ENCODE measurements at regions not wholly inside any gene's neighbourhood (a gene's known extent, or its start where the extent isn't known, plus 50 kb on each side); places are given as distances from the start of the nearest gene placed in this dataset.

DNA sequence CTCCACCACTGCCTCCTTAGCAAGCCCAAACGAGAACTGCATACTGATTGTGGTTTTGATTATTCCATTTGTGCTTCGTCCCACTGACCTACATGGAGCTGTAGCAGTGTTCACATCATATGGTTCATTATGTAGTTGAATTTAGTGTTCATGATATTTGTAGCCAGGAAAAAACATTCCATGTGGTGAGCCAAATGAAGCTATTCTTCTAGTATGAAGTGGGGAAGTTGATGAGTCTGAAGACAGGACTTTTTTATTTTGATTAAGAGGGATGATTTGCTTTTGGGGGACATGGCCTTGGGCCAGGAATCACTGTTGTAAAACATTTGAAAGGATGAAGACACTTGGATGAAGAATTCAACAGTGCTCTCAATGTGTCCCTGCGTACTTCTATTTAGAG lies 192.9 kb upstream of the SLC27A6 start:
- DNase-seq (no peak), ATAC-seq (ENCODE audit: insufficient read depth, low read depth) (no peak)
- Histone ChIP-seq H3K27me3 (ENCODE audit: insufficient read depth, low read length, poor library complexity) (no peaks in the 10 kb centered on the region), H2AFZ (ENCODE audit: low read depth, low read length) (no peak overlapping the region), H3K4me3 (ENCODE audit: low read depth in 1 of 2, low read length in 2 of 2) (no peak overlapping the region), H3K4me2 (ENCODE audit: insufficient read depth, low read length) (no peak overlapping the region), H3K27ac (ENCODE audit: low read length) (no peak overlapping the region), H3K4me1 (ENCODE audit: insufficient read depth, low read length) (no peaks in the 10 kb centered on the region), H3K79me2 (ENCODE audit: insufficient read depth, low read length) (no peaks in the 10 kb centered on the region), H4K20me1 (ENCODE audit: insufficient read depth, low read length) (no peaks in the 10 kb centered on the region), H3K9me3 (ENCODE audit: insufficient read depth, low read length, severe bottlenecking) (no peaks in the 10 kb centered on the region), H3K9ac (ENCODE audit: low read depth, low read length) (no peak overlapping the region), H3K36me3 (ENCODE audit: insufficient read depth, low read length) (no peaks in the 10 kb centered on the region)
- TF ChIP-seq, protein P1, sequence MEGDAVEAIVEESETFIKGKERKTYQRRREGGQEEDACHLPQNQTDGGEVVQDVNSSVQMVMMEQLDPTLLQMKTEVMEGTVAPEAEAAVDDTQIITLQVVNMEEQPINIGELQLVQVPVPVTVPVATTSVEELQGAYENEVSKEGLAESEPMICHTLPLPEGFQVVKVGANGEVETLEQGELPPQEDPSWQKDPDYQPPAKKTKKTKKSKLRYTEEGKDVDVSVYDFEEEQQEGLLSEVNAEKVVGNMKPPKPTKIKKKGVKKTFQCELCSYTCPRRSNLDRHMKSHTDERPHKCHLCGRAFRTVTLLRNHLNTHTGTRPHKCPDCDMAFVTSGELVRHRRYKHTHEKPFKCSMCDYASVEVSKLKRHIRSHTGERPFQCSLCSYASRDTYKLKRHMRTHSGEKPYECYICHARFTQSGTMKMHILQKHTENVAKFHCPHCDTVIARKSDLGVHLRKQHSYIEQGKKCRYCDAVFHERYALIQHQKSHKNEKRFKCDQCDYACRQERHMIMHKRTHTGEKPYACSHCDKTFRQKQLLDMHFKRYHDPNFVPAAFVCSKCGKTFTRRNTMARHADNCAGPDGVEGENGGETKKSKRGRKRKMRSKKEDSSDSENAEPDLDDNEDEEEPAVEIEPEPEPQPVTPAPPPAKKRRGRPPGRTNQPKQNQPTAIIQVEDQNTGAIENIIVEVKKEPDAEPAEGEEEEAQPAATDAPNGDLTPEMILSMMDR (IDR thresholded peaks at IDR 0.05; ENCODE audit: borderline replicate concordance, extremely low read depth, low read length, poor library complexity, severe bottlenecking): no peak
- no peak for TF ChIP-seq EZH2 (IDR thresholded peaks at IDR 0.05; ENCODE audit: borderline replicate concordance, low read depth, low read length, severe bottlenecking)

DNA sequence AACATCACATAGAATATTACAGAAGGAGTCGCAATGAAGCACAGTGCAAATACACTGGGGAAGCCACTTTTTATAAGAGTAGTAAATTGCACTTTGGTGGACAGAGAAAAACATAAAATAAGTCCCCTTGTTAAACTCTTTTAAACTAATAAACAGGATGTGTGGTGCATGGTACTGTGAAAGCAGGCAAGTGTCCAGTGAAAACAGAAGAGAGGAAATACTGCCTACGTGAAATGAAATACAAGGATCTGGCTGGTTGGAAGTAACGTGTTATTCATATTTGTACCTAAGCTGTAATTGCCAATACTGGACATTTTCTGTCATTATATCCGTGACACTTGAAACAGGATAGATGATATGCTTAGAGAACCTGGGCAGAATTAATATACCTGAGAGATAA lies 191.9 kb upstream of the SLC27A6 start:
- Histone ChIP-seq H2AFZ (ENCODE audit: low read depth, low read length) (no peak overlapping the region), H3K36me3 (ENCODE audit: insufficient read depth, low read length) (no peaks in the 10 kb centered on the region), H3K4me3 (ENCODE audit: low read depth in 1 of 2, low read length in 2 of 2) (no peak overlapping the region), H3K79me2 (ENCODE audit: insufficient read depth, low read length) (no peaks in the 10 kb centered on the region), H3K4me2 (ENCODE audit: insufficient read depth, low read length) (no peak overlapping the region), H3K27ac (ENCODE audit: low read length) (no peak overlapping the region), H3K9me3 (ENCODE audit: insufficient read depth, low read length, severe bottlenecking) (no peaks in the 10 kb centered on the region), H3K4me1 (ENCODE audit: insufficient read depth, low read length) (no peaks in the 10 kb centered on the region), H4K20me1 (ENCODE audit: insufficient read depth, low read length) (no peaks in the 10 kb centered on the region), H3K9ac (ENCODE audit: low read depth, low read length) (no peak overlapping the region), H3K27me3 (ENCODE audit: insufficient read depth, low read length, poor library complexity) (no peaks in the 10 kb centered on the region)
- ATAC-seq (ENCODE audit: insufficient read depth, low read depth): no peak
- TF ChIP-seq EZH2 (IDR thresholded peaks at IDR 0.05; ENCODE audit: borderline replicate concordance, low read depth, low read length, severe bottlenecking): no peak
- TF ChIP-seq, protein P1 (IDR thresholded peaks at IDR 0.05; ENCODE audit: borderline replicate concordance, extremely low read depth, low read length, poor library complexity, severe bottlenecking): no peak
- DNase-seq: no peak

DNA sequence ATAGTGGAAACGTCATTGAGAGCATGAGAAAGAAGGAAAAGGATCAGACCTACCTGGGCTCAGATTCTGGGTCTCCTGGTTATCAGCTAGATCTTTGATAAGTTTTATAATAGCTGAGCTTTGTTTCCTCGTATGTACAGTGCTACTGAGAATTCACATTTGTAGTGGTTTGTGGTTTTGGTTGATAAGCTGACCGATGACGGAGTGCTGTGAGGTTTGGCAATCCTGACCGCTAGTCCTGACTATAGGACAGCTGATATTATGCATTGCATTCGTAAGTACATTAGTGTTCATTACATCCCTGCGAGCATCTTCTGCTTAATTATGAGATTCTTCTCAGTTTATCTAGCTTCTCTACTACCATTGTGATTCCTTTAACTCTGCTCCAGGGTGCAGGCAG lies 190.7 kb upstream of the SLC27A6 start:
- TF ChIP-seq, protein P1 (IDR thresholded peaks at IDR 0.05; ENCODE audit: borderline replicate concordance, extremely low read depth, low read length, poor library complexity, severe bottlenecking): no peak
- TF ChIP-seq EZH2 (IDR thresholded peaks at IDR 0.05; ENCODE audit: borderline replicate concordance, low read depth, low read length, severe bottlenecking): no peak
- no peaks in the 10 kb centered on the region for H3K27me3 ChIP-seq (ENCODE audit: insufficient read depth, low read length, poor library complexity)
- DNase-seq: no peak
- ATAC-seq (ENCODE audit: insufficient read depth, low read depth): no peak
- H3K79me2 ChIP-seq (ENCODE audit: insufficient read depth, low read length): no peaks in the 10 kb centered on the region
- no peak overlapping the region for H3K4me2 ChIP-seq (ENCODE audit: insufficient read depth, low read length)
- no peak overlapping the region for H2AFZ ChIP-seq (ENCODE audit: low read depth, low read length)
- H3K4me3 ChIP-seq (ENCODE audit: low read depth in 1 of 2, low read length in 2 of 2): no peak overlapping the region
- H4K20me1 ChIP-seq (ENCODE audit: insufficient read depth, low read length): no peaks in the 10 kb centered on the region
- no peaks in the 10 kb centered on the region for H3K9me3 ChIP-seq (ENCODE audit: insufficient read depth, low read length, severe bottlenecking)
- H3K27ac ChIP-seq (ENCODE audit: low read length): no peak overlapping the region
- no peaks in the 10 kb centered on the region for H3K4me1 ChIP-seq (ENCODE audit: insufficient read depth, low read length)
- H3K36me3 ChIP-seq (ENCODE audit: insufficient read depth, low read length): no peaks in the 10 kb centered on the region
- H3K9ac ChIP-seq (ENCODE audit: low read depth, low read length): no peak overlapping the region

DNA sequence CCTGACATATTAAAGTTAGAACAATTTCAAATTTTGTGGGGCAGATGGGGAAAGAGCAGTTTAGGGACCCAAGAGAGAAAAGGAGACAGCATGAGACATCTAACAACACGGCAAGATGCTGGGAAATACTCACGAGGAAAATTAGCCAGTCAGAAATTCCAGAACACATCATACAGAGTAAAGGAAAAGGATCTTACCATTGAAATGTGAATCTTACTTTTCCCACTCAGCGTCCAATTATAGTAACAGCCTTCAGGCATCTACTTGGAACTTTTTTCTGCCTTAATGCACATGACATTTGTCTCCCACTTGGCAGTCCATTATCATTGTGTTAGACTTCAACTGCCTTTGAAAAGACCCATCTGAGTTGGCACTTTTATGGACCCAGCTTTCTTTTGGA lies 189.7 kb upstream of the SLC27A6 start:
- Histone ChIP-seq H3K4me2 (ENCODE audit: insufficient read depth, low read length) (no peak overlapping the region), H3K27me3 (ENCODE audit: insufficient read depth, low read length, poor library complexity) (no peaks in the 10 kb centered on the region), H3K27ac (ENCODE audit: low read length) (no peak overlapping the region), H4K20me1 (ENCODE audit: insufficient read depth, low read length) (no peaks in the 10 kb centered on the region), H3K4me1 (ENCODE audit: insufficient read depth, low read length) (no peaks in the 10 kb centered on the region), H2AFZ (ENCODE audit: low read depth, low read length) (no peak overlapping the region), H3K79me2 (ENCODE audit: insufficient read depth, low read length) (no peaks in the 10 kb centered on the region), H3K9me3 (ENCODE audit: insufficient read depth, low read length, severe bottlenecking) (no peaks in the 10 kb centered on the region), H3K36me3 (ENCODE audit: insufficient read depth, low read length) (no peaks in the 10 kb centered on the region), H3K9ac (ENCODE audit: low read depth, low read length) (no peak overlapping the region), H3K4me3 (ENCODE audit: low read depth in 1 of 2, low read length in 2 of 2) (no peak overlapping the region)
- no peak for TF ChIP-seq EZH2 (IDR thresholded peaks at IDR 0.05; ENCODE audit: borderline replicate concordance, low read depth, low read length, severe bottlenecking)
- TF ChIP-seq, protein P1 (IDR thresholded peaks at IDR 0.05; ENCODE audit: borderline replicate concordance, extremely low read depth, low read length, poor library complexity, severe bottlenecking): no peak
- no peak for ATAC-seq (ENCODE audit: insufficient read depth, low read depth)
- no peak for DNase-seq
